GM13977 (cell line): ENCODE measurements at regions not wholly inside any gene's neighbourhood (a gene's known extent, or its start where the extent isn't known, plus 50 kb on each side); places are given as distances from the start of the nearest gene placed in this dataset.

ENCODE experiments used
- DNase-seq: peaks from one replicate; pipeline ENCODE4 v3.0.0; 2012; ENCODE audit warnings: low spot score
- in situ Hi-C: fragments of 300-500 bp; cut with MboI; formaldehyde crosslinking; loops from one replicate; pipeline ENCODE4 v1.12.0; 2022; ENCODE audit warnings: low sequenced_read_pairs, low pct_unique_long_range_greater_than_20kb, mixed read lengths, inconsistent platforms; ENCODE audit not compliant: unreplicated experiment
- TF ChIP-seq, protein P1 (sequence below): IDR thresholded peaks from 2 replicates; pipeline ENCODE4 v1.5.1; 2012; ENCODE audit warnings: mild to moderate bottlenecking, control low read depth; ENCODE audit not compliant: insufficient read depth; ENCODE audit errors: extremely low read depth, missing control alignments

GRCh38 chr5:38607396-38607795 lies 51.0 kb upstream of the LIFR start:
- in situ Hi-C loops: no loop called here
- TF ChIP-seq, protein P1, sequence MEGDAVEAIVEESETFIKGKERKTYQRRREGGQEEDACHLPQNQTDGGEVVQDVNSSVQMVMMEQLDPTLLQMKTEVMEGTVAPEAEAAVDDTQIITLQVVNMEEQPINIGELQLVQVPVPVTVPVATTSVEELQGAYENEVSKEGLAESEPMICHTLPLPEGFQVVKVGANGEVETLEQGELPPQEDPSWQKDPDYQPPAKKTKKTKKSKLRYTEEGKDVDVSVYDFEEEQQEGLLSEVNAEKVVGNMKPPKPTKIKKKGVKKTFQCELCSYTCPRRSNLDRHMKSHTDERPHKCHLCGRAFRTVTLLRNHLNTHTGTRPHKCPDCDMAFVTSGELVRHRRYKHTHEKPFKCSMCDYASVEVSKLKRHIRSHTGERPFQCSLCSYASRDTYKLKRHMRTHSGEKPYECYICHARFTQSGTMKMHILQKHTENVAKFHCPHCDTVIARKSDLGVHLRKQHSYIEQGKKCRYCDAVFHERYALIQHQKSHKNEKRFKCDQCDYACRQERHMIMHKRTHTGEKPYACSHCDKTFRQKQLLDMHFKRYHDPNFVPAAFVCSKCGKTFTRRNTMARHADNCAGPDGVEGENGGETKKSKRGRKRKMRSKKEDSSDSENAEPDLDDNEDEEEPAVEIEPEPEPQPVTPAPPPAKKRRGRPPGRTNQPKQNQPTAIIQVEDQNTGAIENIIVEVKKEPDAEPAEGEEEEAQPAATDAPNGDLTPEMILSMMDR: no peak
- no peak for DNase-seq

- in situ Hi-C loops: no loop called here
- TF ChIP-seq, protein P1: no peak
- no peak for DNase-seq
These were observed 51.6 kb upstream of the LIFR start for GRCh38 chr5:38607930-38608564.

GRCh38 chr5:38608874-38609273 lies 52.4 kb upstream of the LIFR start:
- DNase-seq: no peak
- TF ChIP-seq, protein P1: no peak
- in situ Hi-C loops: no loop called here

DNA sequence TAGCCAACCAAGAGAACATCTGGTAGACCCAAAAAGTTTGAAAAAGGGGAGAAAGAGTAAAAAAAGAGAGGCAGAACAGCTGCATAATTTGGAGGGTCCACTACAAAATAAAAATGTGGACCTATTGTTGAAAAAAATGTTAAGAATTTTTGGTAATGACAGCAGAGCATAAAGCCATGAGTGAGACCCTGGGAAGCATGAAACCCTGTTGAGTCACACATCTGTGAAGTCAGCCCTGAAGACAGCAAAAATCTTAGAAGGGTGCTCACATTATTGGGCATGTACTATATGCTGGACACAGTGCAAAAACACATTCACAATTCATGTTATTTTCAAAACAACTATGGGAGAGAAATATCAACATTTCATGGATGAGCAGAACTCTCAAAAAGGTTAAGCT lies 56.4 kb upstream of the LIFR start:
- TF ChIP-seq, protein P1: no peak
- DNase-seq: no peak
- in situ Hi-C loops: no loop called here

GRCh38 chr5:38613490-38613889 lies 57.0 kb upstream of the LIFR start:
- TF ChIP-seq, protein P1: no peak
- no peak for DNase-seq
- in situ Hi-C loops: no loop called here

DNA sequence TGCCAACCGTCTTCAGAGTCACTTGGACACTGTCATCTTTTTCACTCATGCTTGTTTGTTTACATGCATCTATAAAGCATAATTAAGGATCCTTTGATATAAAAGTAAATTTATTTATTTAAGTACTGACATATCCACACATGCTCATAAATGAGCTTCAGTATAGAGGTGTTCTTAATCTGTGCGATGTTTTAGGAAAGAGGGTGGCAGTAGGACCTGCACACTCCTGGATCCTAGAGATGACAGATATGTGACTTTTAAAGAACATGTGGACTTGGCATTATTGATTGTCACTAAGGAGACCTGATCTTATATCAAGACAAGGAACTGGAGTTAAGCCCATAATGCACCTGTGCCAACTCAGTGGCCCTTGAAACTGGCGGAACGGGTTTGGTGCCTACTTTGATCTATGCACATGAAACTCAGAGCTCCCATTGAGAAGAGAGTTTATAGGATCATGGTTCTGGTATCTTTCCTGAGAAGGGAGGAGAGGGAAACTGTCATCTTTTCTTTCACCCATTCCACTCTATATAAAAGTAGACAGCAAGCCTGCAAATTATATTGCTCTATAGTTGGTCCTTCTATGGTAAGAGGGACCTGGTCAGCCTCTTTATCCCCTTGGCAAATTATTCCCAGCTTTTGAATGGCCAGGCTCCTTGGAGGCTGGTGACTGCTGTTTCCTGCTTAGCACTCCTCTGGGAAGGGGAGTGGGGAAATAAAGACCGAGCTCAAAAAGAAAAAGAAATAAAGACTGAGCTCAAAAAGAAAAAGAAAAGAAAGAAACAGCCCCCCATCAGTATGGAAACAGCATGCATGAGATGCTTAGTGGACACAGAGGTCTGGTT lies 57.8 kb upstream of the LIFR start:
- TF ChIP-seq, protein P1: no peak
- in situ Hi-C loops: no loop called here
- no peak for DNase-seq
